Activated CD4-positive, alpha-beta T cell treated with anti-CD3 and anti-CD28 coated beads, Interleukin-2, amount 50 U/mL, for 16 hours (primary cell): ENCODE measurements at regions not wholly inside any gene's neighbourhood (a gene's known extent, or its start where the extent isn't known, plus 50 kb on each side); places are given as distances from the start of the nearest gene placed in this dataset.
"Not testable (repeated sequence)": the region's sequence is repeated elsewhere in the genome, so short reads cannot be mapped to it uniquely, and the experiment has no call there.

ENCODE experiments used
- DNase-seq: peaks from one replicate; pipeline ENCODE4 v3.0.0-alpha.2; 2020

DNA sequence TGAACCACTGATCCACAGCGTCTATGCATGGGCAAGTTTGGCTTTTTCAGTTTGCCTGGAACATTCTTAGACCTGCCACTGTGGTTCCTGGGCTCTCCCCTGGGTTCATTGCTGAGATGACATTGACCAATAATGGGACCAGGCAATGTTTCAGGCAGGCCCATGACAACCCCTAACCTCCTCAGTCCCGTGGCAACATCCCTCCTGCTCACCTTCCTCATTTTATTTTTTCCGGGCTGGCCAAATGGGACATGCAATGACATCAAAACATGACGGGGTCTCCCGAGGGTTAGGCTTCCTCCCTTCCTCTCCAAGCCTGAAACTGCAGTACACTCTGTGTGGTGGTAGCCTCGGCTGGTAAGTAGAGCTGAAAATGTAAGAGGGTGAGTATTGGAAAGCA lies 234.0 kb upstream of the RREB1 start:
- DNase-seq = no peak

DNA sequence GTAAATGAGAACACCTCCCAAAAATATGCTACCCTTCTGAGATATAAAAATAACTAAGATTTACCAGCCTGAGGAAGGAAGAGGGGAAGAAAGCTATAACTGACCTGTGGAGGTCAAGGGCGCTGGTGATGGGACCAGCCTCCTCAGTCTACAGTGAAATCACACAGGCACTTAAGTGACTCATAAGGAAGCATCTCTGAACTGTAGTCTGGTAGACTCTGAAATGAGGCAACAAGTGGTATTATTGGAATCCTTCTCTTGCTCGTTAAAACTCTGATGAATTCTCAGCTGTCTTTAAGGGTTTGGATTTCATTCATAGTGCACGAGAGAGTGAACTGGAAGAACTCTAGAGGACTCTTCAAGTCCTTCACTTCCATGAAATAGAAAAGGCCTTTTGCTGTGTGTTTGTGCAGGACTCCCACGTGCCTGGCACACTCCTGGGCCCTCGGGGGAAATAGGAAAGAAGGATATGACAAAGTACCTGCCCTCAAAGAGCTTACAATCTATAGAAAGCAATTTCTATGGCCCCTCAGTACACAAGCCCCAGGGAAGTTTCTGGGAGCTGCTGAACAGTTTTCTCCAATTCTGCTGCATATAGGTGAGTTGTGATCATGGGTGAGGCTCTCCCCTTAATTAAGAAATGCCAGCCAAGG lies 231.8 kb upstream of the RREB1 start:
- DNase-seq = no peak

GRCh38 chr6:6877792-6878191 lies 230.0 kb upstream of the RREB1 start:
- DNase-seq = not testable (repeated sequence)

GRCh38 chr6:6878887-6879585 lies 228.7 kb upstream of the RREB1 start:
- no peak for DNase-seq

DNA sequence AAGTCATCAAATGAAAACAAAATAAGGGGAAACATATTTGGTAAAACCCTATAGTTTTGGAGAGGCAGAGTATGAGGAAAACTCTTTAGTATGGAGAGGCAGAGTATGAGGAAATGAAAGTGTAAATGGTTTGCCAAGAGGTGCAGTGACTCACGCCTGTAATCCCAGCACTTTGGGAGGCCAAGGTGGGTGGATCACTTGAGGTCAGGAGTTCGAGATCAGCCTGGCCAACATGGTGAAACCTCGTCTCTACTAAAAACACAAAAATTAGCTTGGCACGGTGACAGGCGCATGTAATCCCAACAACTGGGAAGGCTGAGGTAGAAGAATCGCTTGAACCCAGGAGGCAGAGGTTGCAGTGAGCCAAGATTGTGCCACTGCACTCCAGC lies 228.2 kb upstream of the RREB1 start:
- not testable (repeated sequence) for DNase-seq

GRCh38 chr6:6880745-6881437 lies 226.9 kb upstream of the RREB1 start:
- no peak for DNase-seq

- no peak for DNase-seq
Measured at GRCh38 chr6:6881438-6882225, 226.1 kb upstream of the RREB1 start.

- DNase-seq = no peak
Measured at GRCh38 chr6:6882592-6882991, 225.2 kb upstream of the RREB1 start.

DNA sequence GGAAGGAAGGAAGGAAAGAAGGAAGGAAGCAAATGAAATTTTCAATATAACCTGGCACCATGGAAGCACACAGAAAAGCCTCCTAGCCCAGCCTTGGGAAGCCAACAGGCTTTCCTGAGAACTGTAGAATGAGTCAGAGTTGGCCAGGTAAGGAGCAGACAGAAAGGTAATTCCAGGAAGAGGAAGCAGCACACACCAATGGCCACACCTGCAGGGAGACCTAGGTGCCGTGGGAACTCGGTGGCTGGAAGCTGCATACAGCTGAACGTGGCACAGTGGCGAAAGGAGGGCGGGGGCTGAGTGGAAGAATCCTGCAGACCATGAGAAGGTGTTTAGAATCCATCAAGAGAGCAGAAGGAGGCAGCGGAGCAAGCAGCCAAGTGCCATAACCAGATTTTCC lies 224.8 kb upstream of the RREB1 start:
- DNase-seq = no peak

DNA sequence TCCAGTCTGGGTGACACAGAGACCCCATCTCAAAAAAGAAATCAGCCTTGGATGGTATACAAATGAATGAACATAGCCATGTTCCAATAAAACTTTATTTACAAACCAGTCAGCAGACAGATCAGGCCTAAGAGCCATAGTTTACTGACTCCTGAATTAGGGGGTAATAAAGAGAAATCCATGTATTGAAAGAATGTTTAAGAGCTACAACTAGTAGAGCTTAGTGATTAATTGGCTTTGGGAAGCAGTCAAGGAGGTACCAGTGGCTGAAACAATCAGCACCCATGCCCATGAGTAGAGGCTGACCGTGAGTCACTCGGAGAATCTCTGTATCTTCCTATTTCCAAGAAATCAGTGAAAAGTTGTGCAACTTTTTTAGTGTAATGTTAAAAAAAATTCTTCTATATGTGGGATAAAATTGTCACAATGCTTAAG lies 223.6 kb upstream of the RREB1 start:
- DNase-seq = no peak

DNA sequence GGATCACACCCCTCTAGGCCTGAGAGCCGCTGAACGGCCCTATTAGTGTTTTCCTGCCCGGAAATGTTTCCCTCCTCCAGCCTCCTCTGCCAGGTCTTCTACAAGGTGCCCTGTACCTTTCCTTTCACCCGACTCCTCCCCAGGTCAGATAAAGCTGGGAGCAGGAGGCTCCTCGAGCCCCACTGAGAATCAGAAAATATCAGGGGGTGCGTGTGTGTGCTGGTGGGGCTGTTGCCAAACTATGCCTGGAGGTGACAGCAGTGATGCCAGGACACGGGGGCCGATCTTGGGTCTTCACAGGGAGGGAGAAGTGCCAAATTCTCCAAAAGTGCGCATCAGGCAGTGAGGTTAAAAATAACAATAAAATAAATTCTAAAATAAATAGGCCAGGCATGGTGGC lies 222.8 kb upstream of the RREB1 start:
- DNase-seq = no peak

GRCh38 chr6:6885521-6886170 lies 222.1 kb upstream of the RREB1 start:
- DNase-seq = no peak

- DNase-seq = no peak
Measured at GRCh38 chr6:6886171-6886885, 221.4 kb upstream of the RREB1 start.

- DNase-seq = no peak
Measured at GRCh38 chr6:6886886-6887285, 220.9 kb upstream of the RREB1 start.

GRCh38 chr6:6889601-6890000 lies 218.2 kb upstream of the RREB1 start:
- DNase-seq = no peak

GRCh38 chr6:6890400-6890858 lies 217.3 kb upstream of the RREB1 start:
- DNase-seq = no peak

GRCh38 chr6:6891125-6891721 lies 216.5 kb upstream of the RREB1 start:
- DNase-seq = no peak

DNA sequence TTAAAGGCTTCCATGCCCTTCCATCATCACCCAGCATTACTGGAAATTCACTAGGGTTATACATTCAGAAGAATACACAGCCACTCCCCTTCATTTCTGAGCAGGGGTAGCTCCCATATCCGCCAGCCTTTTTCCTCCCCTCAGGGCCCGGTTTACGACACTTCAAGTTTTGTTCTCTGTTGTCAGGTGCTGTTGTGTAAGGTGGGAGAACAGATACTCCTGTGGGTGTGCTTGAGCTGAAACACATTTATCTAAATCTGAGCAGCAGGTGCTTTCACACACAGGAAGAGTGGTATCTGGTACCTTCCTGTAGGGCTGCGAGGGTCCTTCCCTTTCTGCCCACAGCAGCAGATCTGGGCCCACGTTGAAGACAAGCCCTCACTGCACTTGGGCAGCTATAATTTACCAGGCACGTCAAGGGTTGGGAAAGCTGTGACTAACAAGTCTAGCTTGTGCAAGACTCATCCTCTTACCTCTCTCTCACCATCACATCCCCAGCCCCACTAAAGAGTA lies 215.8 kb upstream of the RREB1 start:
- no peak for DNase-seq

DNA sequence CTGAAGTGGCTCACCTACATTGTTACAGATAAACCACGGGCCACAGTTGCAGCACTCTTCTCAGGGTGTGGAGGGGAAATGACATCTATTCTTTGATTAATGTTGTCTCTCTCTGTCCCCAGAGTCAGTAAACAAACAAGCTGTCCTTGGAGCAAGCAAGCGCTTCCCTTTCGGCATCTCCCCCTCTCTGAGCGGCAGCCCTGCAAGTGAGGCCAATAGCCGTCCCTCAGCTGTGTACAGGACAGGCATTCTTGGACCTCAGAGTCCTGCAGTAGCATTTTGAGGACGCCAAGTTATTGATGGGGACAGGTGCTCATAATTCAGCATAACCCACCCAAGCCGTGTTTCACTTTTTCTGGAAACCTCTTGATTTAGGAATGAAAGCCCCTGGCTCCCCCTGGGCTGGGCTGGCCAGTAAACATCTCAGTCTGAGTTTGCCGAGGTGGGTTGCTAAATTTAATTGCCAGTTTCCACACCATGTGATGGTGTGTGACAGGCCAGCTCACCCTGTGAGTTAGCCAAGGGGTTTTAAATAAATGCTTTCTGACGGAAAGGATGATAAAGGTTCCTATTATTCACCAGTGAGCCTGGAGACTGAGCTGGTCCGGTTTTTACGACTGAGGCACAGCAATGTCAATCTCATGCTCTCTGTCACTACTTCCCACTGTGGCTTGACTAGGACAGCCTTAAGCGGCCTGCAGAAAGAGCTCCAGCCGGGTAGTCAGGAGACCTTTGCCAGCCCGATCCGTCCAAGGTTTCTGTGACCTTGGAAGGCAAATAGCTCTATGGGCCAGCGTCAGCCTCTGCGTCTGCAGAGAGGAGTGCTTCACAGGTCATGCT lies 214.8 kb upstream of the RREB1 start:
- no peak for DNase-seq

DNA sequence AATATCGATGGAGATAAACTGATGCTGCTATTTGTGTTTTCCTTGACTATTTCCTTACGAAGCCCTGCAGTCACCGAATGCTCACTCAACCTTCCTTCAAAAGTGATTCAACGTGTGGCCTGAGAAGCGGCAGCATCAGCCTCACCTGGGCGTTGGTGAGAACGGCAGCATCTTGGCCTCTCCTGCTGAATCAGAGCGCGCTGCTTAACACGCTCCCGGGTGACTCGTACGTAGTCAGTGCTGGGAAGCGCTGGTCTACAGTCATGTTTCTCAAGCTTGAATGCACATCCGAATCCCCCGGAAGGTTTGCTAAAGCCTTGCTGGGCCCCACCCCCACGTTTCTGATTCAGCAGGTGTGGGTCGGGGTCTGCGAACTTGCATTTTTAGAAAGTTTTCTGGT lies 214.1 kb upstream of the RREB1 start:
- no peak for DNase-seq
